SU-DHL-6 (cell line): ENCODE measurements at regions not wholly inside any gene's neighbourhood (a gene's known extent, or its start where the extent isn't known, plus 50 kb on each side); places are given as distances from the start of the nearest gene placed in this dataset.

Source experiments
- EZH2phosphoT487 ChIP-seq: fragments of 200-600 bp; sonication (generic), shearing (Covaris generic); conservative IDR thresholded peaks from 2 replicates; pipeline ENCODE4 v1.6.1; 2018; ENCODE audit warnings: mild to moderate bottlenecking, antibody characterized with exemption, low read length, moderate library complexity, mixed read lengths
- TF ChIP-seq, protein P1 (sequence below): fragments of 200-600 bp; sonication (generic); IDR thresholded peaks from one replicate; pipeline ENCODE4 v1.5.1; 2017; ENCODE audit warnings: antibody characterized with exemption, mild to moderate bottlenecking, low read length, moderate library complexity; ENCODE audit not compliant: insufficient read depth, poor library complexity, severe bottlenecking

- TF ChIP-seq, protein P1, sequence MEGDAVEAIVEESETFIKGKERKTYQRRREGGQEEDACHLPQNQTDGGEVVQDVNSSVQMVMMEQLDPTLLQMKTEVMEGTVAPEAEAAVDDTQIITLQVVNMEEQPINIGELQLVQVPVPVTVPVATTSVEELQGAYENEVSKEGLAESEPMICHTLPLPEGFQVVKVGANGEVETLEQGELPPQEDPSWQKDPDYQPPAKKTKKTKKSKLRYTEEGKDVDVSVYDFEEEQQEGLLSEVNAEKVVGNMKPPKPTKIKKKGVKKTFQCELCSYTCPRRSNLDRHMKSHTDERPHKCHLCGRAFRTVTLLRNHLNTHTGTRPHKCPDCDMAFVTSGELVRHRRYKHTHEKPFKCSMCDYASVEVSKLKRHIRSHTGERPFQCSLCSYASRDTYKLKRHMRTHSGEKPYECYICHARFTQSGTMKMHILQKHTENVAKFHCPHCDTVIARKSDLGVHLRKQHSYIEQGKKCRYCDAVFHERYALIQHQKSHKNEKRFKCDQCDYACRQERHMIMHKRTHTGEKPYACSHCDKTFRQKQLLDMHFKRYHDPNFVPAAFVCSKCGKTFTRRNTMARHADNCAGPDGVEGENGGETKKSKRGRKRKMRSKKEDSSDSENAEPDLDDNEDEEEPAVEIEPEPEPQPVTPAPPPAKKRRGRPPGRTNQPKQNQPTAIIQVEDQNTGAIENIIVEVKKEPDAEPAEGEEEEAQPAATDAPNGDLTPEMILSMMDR, result no peak
- no peak for TF ChIP-seq EZH2phosphoT487
Observed at GRCh38 chr5:4874097-4874496, 266.0 kb upstream of the ADAMTS16 start.
